NCI-H1436 (cell line): ENCODE measurements at regions not wholly inside any gene's neighbourhood (a gene's known extent, or its start where the extent isn't known, plus 50 kb on each side); places are given as distances from the start of the nearest gene placed in this dataset.

ENCODE experiments used
- DNase-seq: peaks from one replicate; lab custom pipeline; 2025; lab: John Stamatoyannopoulos, UW

GRCh38 chr11:45089676-45090499, 56.6 kb upstream of the PRDM11 start:
- DNase-seq: peak; percentile 30

DNA sequence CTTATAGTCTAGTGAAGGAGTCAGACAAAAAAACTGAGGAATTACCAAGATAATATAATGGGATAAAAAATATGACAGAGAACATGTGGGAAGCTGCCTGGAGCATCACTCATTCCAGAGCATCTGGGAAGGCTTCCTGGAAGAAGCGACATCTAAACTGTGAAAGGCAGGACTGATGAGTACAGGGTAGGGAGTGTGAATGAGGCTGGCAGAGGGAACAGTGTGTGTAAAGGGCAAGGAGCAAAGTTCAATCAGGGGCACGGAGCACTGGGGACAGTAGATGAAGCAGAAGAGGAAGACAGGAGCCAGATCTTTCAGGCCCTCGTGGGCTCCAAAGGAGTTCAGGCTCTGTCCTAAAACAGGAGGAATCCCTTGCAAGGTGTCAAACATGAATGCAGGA, 55.8 kb upstream of the PRDM11 start:
- DNase-seq: no peak

DNA sequence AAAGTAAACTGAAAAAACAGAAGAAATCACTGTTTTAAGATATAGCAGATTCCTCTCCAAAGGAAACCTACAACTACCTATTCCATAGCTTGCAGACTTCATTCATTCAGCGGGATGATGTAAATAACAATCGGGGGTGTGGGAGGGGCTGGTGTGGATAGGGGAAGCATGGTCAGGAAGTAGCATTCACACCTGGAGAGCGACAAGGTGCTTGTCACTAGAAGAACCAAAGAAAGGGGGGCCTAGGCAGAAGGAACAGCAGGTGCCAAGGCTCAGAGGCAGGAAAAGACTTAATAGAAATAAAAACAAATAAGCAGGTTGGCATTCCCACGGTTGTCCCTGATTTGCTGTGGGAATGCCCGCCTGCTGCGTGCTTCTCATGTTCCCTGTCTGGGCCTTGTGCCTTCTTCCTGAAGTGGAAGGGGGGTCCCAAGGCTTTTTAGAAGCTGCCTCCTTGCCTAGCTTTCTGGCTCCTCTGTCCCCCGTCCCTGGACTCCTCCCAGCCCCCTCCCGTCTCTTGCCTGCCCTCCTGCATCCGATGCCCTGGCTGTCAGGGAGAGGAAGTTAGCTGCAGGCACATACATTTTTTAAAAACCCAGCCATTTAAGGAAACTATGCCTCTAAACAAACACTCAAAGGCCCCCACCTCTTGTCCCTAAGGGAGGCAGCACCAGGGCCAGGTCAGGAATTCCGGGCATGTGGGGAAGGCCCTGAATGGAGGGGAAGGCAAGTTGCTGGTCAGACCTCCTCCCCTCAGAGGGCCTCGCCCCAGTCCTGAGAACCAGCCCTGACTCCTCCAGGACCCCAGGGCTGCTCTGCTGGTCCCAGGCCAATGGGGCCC, 54.7 kb upstream of the PRDM11 start:
- no peak for DNase-seq

- no peak for DNase-seq
Measured at GRCh38 chr11:45092404-45092785, 54.0 kb upstream of the PRDM11 start.

DNA sequence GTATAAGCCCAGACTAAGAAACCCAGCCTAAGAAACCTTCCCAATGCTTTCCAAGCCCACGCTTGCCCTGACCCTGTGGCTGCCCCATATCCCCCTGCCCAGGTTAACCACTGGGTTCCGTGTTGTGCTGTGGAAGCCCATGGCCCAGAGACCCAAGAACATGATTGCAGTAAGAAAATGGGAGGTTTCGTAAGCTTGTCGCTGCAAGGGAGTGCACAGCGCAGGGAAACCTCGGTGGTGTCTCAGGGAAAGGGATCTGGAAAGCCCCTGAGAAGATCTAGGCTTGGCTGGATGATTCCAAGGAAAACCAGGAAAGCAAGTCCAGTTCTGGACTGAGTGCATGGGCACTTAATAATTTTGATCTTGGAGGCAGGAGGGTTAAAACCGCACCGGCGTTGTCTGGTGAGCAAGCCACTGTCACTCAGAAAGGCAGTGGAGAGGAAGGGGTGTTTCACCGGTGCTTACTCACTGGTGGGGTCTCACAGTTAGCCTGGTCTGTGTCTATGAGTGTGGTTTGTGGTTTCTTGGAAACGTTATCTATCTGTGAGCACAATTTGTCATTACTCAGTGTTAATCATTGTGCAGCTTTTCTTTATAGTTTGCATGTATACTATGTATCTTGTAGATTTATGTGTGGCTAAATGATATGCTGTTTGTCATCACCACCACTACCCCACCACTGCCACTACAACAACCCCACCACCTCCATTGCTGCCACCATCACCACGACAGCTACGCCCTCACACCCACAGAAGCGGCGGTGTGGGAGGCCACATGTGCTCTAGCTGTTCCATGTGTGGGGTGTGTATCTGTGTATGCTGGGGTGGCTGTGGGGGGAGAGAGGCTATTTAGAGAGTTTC, 53.3 kb upstream of the PRDM11 start:
- DNase-seq: no peak

DNA sequence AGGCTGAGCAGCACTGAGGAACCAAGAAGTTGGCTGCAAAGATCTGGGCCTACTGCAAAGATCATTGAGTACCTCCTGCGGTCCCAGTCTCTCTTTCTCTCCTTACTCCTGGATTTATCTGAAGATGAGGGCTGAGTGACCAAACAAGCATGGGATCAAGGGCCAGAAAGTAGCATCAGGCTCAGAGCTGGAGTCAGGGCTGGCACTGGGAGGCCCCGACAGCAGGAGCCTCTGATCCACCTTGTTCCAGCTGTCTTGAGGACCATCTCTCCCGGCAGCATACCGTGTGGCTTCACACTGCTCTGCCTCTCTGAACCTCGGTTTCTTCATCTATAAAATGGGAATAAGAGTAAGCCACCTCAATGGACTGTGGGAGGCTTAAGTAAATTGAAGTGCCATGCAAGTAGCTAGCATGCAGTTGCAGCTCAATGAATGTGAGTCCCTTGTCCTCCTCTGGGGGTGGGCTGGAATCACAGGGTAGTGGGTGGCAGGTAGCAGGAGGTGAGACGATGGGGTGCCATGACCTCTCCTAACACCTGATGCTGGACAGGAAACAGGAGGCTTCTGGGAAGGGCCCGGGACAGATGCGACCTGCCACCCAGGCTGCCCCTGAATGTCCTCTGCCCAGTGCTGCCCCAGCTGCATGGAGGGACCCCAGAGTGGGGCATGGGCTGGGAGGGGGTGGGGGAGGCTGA, 52.5 kb upstream of the PRDM11 start:
- no peak for DNase-seq

GRCh38 chr11:45094958-45095690, 51.3 kb upstream of the PRDM11 start:
- no peak for DNase-seq

- no peak for DNase-seq
Measured at GRCh38 chr11:45095691-45096010, 50.8 kb upstream of the PRDM11 start.

GRCh38 chr11:45096636-45097035, 49.8 kb upstream of the PRDM11 start:
- DNase-seq: no peak
